ENCODE measurements at regions not wholly inside any gene's neighbourhood (a gene's known extent, or its start where the extent isn't known, plus 50 kb on each side); places are given as distances from the start of the nearest gene placed in this dataset.

GRCh38 chr15:27598251-27599009, 500.7 kb downstream of the OCA2 start:
- Histone ChIP-seq H3K4me1 (no peaks in the 10 kb centered on the region), H3K9me3 (peaks cover 0 to 42% (median 8%) of the 10 kb centered on the region in 8 donors), H3K36me3 (no peaks in the 10 kb centered on the region), H3K27ac (no peak overlapping the region), H3K27me3 (replicated peaks in 1 of 7) (no peaks in the 10 kb centered on the region), H3K4me3 (no peak overlapping the region)
- no peak for DNase-seq
- no peak for TF ChIP-seq POLR2AphosphoS5 (IDR thresholded peaks at IDR 0.05)
- intact Hi-C loops (cut with DNase I; ENCODE audit: low total_unique reads) = no loop called here
- WGBS, 5 donors = 79 to 88% (median 81%) methylated on average over 10 of the region's 10 CpGs

- no peak for DNase-seq
- Histone ChIP-seq H3K9me3 (peaks cover 0 to 36% (median 12%) of the 10 kb centered on the region in 8 donors), H3K4me1 (no peaks in the 10 kb centered on the region), H3K4me3 (no peak overlapping the region), H3K27me3 (replicated peaks in 1 of 7) (no peaks in the 10 kb centered on the region), H3K36me3 (no peaks in the 10 kb centered on the region), H3K27ac (no peak overlapping the region)
- intact Hi-C loops (cut with DNase I; ENCODE audit: low total_unique reads) = no loop called here
- WGBS, 5 donors = 75 to 82% (median 78%) methylated on average over 8 of the region's 8 CpGs
- TF ChIP-seq POLR2A (IDR thresholded peaks at IDR 0.05) = no peak
- no peak for TF ChIP-seq POLR2AphosphoS5 (IDR thresholded peaks at IDR 0.05)
- TF ChIP-seq CTCF (IDR thresholded peaks at IDR 0.05 in 8 of 11, conservative IDR thresholded peaks at IDR 0.05 in 3 of 11) = no peak
Measured at GRCh38 chr15:27595211-27595610, 503.9 kb downstream of the OCA2 start.

GRCh38 chr15:27592036-27592760, 506.9 kb downstream of the OCA2 start:
- Histone ChIP-seq H3K4me3 (no peak overlapping the region), H3K27ac (no peak overlapping the region), H3K9me3 (peaks cover 0 to 18% (median 8%) of the 10 kb centered on the region in 8 donors), H3K4me1 (no peaks in the 10 kb centered on the region), H3K27me3 (replicated peaks in 1 of 7) (no peaks in the 10 kb centered on the region), H3K36me3 (no peaks in the 10 kb centered on the region)
- no peak for DNase-seq
- TF ChIP-seq POLR2AphosphoS5 (IDR thresholded peaks at IDR 0.05) (no peak), CTCF (IDR thresholded peaks at IDR 0.05 in 8 of 11, conservative IDR thresholded peaks at IDR 0.05 in 3 of 11) (no peak), POLR2A (IDR thresholded peaks at IDR 0.05) (no peak)
- intact Hi-C loops (cut with DNase I; ENCODE audit: low total_unique reads) = no loop called here
- 59 to 76% (median 64%) methylated on average over 3 of the region's 3 CpGs for WGBS, 5 donors

Data from spleen (tissue), 11 donors.